ENCODE measurements at regions not wholly inside any gene's neighbourhood (a gene's known extent, or its start where the extent isn't known, plus 50 kb on each side); places are given as distances from the start of the nearest gene placed in this dataset.

DNA sequence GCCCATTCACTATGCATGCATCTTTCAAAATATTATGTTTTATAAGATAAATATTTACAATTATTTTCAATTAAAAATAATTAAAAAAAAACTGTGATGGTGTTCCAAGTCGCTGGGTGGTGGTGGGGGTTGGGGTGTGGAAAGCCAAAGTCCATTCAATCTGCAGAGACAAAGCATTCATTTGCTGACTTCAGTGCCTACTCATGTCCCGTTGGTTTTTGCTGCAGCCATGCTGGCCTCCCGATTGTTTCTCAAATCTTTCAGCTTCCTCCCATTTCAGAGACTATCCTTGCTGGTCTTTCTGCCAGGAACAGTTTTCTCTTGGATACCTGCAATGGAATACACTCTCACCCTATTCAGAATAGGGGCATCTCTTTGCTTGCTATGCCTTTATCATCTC lies 331.5 kb upstream of the NOVA1 start:
- TF ChIP-seq, protein P1, sequence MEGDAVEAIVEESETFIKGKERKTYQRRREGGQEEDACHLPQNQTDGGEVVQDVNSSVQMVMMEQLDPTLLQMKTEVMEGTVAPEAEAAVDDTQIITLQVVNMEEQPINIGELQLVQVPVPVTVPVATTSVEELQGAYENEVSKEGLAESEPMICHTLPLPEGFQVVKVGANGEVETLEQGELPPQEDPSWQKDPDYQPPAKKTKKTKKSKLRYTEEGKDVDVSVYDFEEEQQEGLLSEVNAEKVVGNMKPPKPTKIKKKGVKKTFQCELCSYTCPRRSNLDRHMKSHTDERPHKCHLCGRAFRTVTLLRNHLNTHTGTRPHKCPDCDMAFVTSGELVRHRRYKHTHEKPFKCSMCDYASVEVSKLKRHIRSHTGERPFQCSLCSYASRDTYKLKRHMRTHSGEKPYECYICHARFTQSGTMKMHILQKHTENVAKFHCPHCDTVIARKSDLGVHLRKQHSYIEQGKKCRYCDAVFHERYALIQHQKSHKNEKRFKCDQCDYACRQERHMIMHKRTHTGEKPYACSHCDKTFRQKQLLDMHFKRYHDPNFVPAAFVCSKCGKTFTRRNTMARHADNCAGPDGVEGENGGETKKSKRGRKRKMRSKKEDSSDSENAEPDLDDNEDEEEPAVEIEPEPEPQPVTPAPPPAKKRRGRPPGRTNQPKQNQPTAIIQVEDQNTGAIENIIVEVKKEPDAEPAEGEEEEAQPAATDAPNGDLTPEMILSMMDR (IDR thresholded peaks at IDR 0.05) = no peak
- TF ChIP-seq, protein P2, sequence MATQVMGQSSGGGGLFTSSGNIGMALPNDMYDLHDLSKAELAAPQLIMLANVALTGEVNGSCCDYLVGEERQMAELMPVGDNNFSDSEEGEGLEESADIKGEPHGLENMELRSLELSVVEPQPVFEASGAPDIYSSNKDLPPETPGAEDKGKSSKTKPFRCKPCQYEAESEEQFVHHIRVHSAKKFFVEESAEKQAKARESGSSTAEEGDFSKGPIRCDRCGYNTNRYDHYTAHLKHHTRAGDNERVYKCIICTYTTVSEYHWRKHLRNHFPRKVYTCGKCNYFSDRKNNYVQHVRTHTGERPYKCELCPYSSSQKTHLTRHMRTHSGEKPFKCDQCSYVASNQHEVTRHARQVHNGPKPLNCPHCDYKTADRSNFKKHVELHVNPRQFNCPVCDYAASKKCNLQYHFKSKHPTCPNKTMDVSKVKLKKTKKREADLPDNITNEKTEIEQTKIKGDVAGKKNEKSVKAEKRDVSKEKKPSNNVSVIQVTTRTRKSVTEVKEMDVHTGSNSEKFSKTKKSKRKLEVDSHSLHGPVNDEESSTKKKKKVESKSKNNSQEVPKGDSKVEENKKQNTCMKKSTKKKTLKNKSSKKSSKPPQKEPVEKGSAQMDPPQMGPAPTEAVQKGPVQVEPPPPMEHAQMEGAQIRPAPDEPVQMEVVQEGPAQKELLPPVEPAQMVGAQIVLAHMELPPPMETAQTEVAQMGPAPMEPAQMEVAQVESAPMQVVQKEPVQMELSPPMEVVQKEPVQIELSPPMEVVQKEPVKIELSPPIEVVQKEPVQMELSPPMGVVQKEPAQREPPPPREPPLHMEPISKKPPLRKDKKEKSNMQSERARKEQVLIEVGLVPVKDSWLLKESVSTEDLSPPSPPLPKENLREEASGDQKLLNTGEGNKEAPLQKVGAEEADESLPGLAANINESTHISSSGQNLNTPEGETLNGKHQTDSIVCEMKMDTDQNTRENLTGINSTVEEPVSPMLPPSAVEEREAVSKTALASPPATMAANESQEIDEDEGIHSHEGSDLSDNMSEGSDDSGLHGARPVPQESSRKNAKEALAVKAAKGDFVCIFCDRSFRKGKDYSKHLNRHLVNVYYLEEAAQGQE (IDR thresholded peaks at IDR 0.05; ENCODE audit: insufficient read depth in 1 of 2, low read depth in 2 of 2, low read length in 1 of 2) = no peak
